Astrocyte of the cerebellum (primary cell): ENCODE measurements at regions not wholly inside any gene's neighbourhood (a gene's known extent, or its start where the extent isn't known, plus 50 kb on each side); places are given as distances from the start of the nearest gene placed in this dataset.

Experiments used
- DNase-seq: peaks from one replicate; pipeline ENCODE4 v3.0.0-alpha.2; 2011; ENCODE audit warnings: low read depth
- H3K4me3 ChIP-seq: 2 replicates; pipeline ENCODE4 v1.5.1; 2011; ENCODE audit warnings: mild to moderate bottlenecking, low read depth, low read length, moderate library complexity
- CTCF ChIP-seq: IDR thresholded peaks from 2 replicates; pipeline ENCODE4 v1.5.1; 2012; ENCODE audit warnings: low read length, low read depth, moderate library complexity, mild to moderate bottlenecking; ENCODE audit errors: missing control alignments
- in situ Hi-C: cut with HindIII; loops from 2 replicates; pipeline ENCODE4 v1.10.0; 2017; ENCODE audit warnings: low sequenced_read_pairs

- H3K4me3 ChIP-seq, result no peak overlapping the region
- DNase-seq, result no peak
- in situ Hi-C loops, result no loop called here
- TF ChIP-seq CTCF, result no peak
Observed at GRCh38 chr13:90713441-90714133, 633.9 kb upstream of the MIR17HG start.

GRCh38 chr13:90715485-90715884 lies 632.0 kb upstream of the MIR17HG start:
- H3K4me3 ChIP-seq, result no peak overlapping the region
- no peak for DNase-seq
- in situ Hi-C loops, result no loop called here
- no peak for TF ChIP-seq CTCF

GRCh38 chr13:90717451-90717936 lies 630.0 kb upstream of the MIR17HG start:
- in situ Hi-C loops, result no loop called here
- no peak for TF ChIP-seq CTCF
- DNase-seq, result peak; percentile 93
- no peak overlapping the region for H3K4me3 ChIP-seq

GRCh38 chr13:90719461-90719860 lies 628.0 kb upstream of the MIR17HG start:
- TF ChIP-seq CTCF, result no peak
- no peak overlapping the region for H3K4me3 ChIP-seq
- in situ Hi-C loops, result no loop called here
- DNase-seq, result no peak

GRCh38 chr13:90721937-90722336 lies 625.5 kb upstream of the MIR17HG start:
- DNase-seq, result no peak
- in situ Hi-C loops, result no loop called here
- no peak for TF ChIP-seq CTCF
- no peak overlapping the region for H3K4me3 ChIP-seq

GRCh38 chr13:90723381-90723780 lies 624.1 kb upstream of the MIR17HG start:
- TF ChIP-seq CTCF, result no peak
- no peak overlapping the region for H3K4me3 ChIP-seq
- in situ Hi-C loops, result no loop called here

More at GRCh38 chr13:90723381-90723780, 624.1 kb upstream of the MIR17HG start:
- DNase-seq, result no peak
